ENCODE measurements at regions not wholly inside any gene's neighbourhood (a gene's known extent, or its start where the extent isn't known, plus 50 kb on each side); places are given as distances from the start of the nearest gene placed in this dataset.
A peak's percentile ranks its signal among the peaks of the same experiment; 100 is the strongest.

DNA sequence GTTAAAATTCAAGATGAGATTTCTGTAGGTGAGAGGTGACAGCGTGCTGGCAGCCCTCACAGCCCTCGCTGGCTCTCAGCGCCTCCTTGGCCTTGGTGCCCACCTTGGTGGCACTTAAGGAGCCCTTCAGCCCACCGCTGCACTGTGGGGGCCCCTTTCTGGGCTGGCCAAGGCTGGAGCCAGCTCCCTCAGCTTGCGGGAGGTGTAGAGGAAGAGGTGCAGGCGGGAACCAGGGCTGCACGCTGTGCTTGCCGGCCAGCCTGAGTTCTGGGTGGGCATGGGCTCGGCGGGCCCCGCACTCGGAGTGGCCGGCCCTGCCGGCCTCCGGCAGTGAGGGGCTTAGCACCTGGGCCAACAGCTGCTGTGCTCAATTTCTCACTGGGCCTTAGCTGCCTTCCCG lies 320.0 kb upstream of the VWC2 start:
- Mint-ChIP-seq H3K4me3 (no peak overlapping the region), H3K4me1 (peaks cover 7% of the 10 kb centered on the region), H3K36me3 (ENCODE audit: low read depth) (no peaks in the 10 kb centered on the region), H3K27ac (no peak overlapping the region), H3K9me3 (peaks cover 13% of the 10 kb centered on the region), H3K27me3 (ENCODE audit: low read depth, poor library complexity) (peaks cover 2% of the 10 kb centered on the region)
- TF ChIP-seq CTCF (IDR thresholded peaks at IDR 0.05) = no peak
- no peak for DNase-seq

- no peaks in the 10 kb centered on the region for H3K27me3 Mint-ChIP-seq (ENCODE audit: low read depth, poor library complexity)
- H3K27ac Mint-ChIP-seq = no peak overlapping the region
- H3K4me1 Mint-ChIP-seq = no peaks in the 10 kb centered on the region
- no peak overlapping the region for H3K4me3 Mint-ChIP-seq
- DNase-seq = no peak
- no peaks in the 10 kb centered on the region for H3K9me3 Mint-ChIP-seq
- no peaks in the 10 kb centered on the region for H3K36me3 Mint-ChIP-seq (ENCODE audit: low read depth)
- TF ChIP-seq CTCF (IDR thresholded peaks at IDR 0.05) = no peak
Observed at GRCh38 chr7:49479441-49479840, 294.0 kb upstream of the VWC2 start.

- no peaks in the 10 kb centered on the region for H3K4me1 Mint-ChIP-seq
- H3K9me3 Mint-ChIP-seq = no peaks in the 10 kb centered on the region
- no peak overlapping the region for H3K27ac Mint-ChIP-seq
- H3K36me3 Mint-ChIP-seq (ENCODE audit: low read depth) = no peaks in the 10 kb centered on the region
- TF ChIP-seq CTCF (IDR thresholded peaks at IDR 0.05) = no peak
- DNase-seq = no peak
- no peaks in the 10 kb centered on the region for H3K27me3 Mint-ChIP-seq (ENCODE audit: low read depth, poor library complexity)
- no peak overlapping the region for H3K4me3 Mint-ChIP-seq
Observed at GRCh38 chr7:49479936-49480544, 293.4 kb upstream of the VWC2 start.

GRCh38 chr7:49481075-49481474 lies 292.4 kb upstream of the VWC2 start:
- no peaks in the 10 kb centered on the region for H3K9me3 Mint-ChIP-seq
- no peaks in the 10 kb centered on the region for H3K36me3 Mint-ChIP-seq (ENCODE audit: low read depth)

GRCh38 chr7:49483142-49483541 lies 290.3 kb upstream of the VWC2 start:
- Mint-ChIP-seq H3K27ac (no peak overlapping the region), H3K4me1 (peaks cover under 1% of the 10 kb centered on the region), H3K9me3 (no peaks in the 10 kb centered on the region), H3K27me3 (ENCODE audit: low read depth, poor library complexity) (no peaks in the 10 kb centered on the region), H3K36me3 (ENCODE audit: low read depth) (no peaks in the 10 kb centered on the region), H3K4me3 (no peak overlapping the region)
- no peak for DNase-seq
- TF ChIP-seq CTCF (IDR thresholded peaks at IDR 0.05) = peak; percentile 11

More at GRCh38 chr7:49481075-49481474, 292.4 kb upstream of the VWC2 start:
- H3K27ac Mint-ChIP-seq = no peak overlapping the region
- no peak for TF ChIP-seq CTCF (IDR thresholded peaks at IDR 0.05)
- no peak overlapping the region for H3K4me3 Mint-ChIP-seq
- DNase-seq = no peak
- no peaks in the 10 kb centered on the region for H3K27me3 Mint-ChIP-seq (ENCODE audit: low read depth, poor library complexity)
- no peaks in the 10 kb centered on the region for H3K4me1 Mint-ChIP-seq
